HepG2 (cell line): ENCODE measurements at regions not wholly inside any gene's neighbourhood (a gene's known extent, or its start where the extent isn't known, plus 50 kb on each side); places are given as distances from the start of the nearest gene placed in this dataset.
"Not testable (repeated sequence)": the region's sequence is repeated elsewhere in the genome, so short reads cannot be mapped to it uniquely, and the experiment has no call there.

ENCODE experiments used
- ATAC-seq: fragments of 200-7000 bp; cut with Tn5 transposase; 3 replicates; pipeline ENCODE4 v1.9.1; 2020; ENCODE audit warnings: mild to moderate bottlenecking, moderate library complexity
- BruUV-seq: library from RNA; stranded (reverse); fragments of 400-500 nt; replicated peaks from 2 replicates; lab custom pipeline; 2021; lab: Mats Ljungman, UMichigan
- CTCF ChIA-PET: fragments of 300-600 bp; formaldehyde crosslinking; extraction: SDS; loops from one replicate; lab custom pipeline; 2021; ENCODE audit warnings: low total read pairs, inconsistent platforms, low intra/inter-chr PET ratio; lab: Yijun Ruan, JAX
- POLR2A ChIA-PET: fragments of 350-600 bp; sonication (Branson Sonifier 250); formaldehyde crosslinking; loops from one replicate; lab custom pipeline; 2020; ENCODE audit warnings: antibody characterized with exemption, inconsistent platforms; lab: Yijun Ruan, JAX
- DNase-seq: peaks from one replicate; pipeline ENCODE4 v3.0.0-alpha.2; 2015; ENCODE audit warnings: low spot score
- FAIRE-seq: peaks from 3 replicates; lab custom pipeline; 2011; peaks lifted over from hg19 to GRCh38; lab: Jason Lieb, UNC
- H2AFZ ChIP-seq: one replicate; pipeline ENCODE4 v1.6.1; 2011; ENCODE audit warnings: low read length, inconsistent platforms
- H3K27ac ChIP-seq: fragments of 300-600 bp; 3 replicates; pipeline ENCODE4 v1.8.0; 2011; ENCODE audit warnings: mixed run types, mild to moderate bottlenecking, mixed read lengths, low read length, inconsistent platforms; ENCODE audit not compliant: insufficient read depth; ENCODE audit errors: extremely low read length
- H3K27me3 ChIP-seq, 2 experiments: fragments of 200-600 bp in 1 of 2; 2 replicates in 1 of 2; 3 replicates in 1 of 2; pipeline versions ENCODE4 v1.6.0 to v1.8.0; 2011; ENCODE audit warnings: low read length in 2 of 2, mild to moderate bottlenecking in 2 of 2, moderate library complexity in 2 of 2, inconsistent platforms in 1 of 2; ENCODE audit not compliant: insufficient read depth in 2 of 2, control insufficient read depth in 1 of 2
- H3K36me3 ChIP-seq, 2 experiments: fragments of 200-600 bp in 1 of 2; replicated peaks in 1 of 2; 2 replicates in 1 of 2; 3 replicates in 1 of 2; pipeline versions ENCODE4 v1.5.1 to v1.8.0; 2011; ENCODE audit warnings: low read length in 2 of 2, inconsistent platforms in 1 of 2; ENCODE audit not compliant: insufficient read depth in 2 of 2, control insufficient read depth in 1 of 2
- H3K4me1 ChIP-seq: 2 replicates; pipeline ENCODE4 v1.5.1; 2012; ENCODE audit warnings: low read length, inconsistent platforms; ENCODE audit not compliant: insufficient read depth
- H3K4me2 ChIP-seq: 2 replicates; pipeline ENCODE4 v1.6.0; 2011; ENCODE audit warnings: low read depth, low read length, inconsistent platforms
- H3K4me3 ChIP-seq, 3 experiments: fragments of 200-600 bp in 1 of 3; sonication (generic), shearing (Covaris generic) in 1 of 3; replicated peaks in 1 of 3; 2 replicates each; pipeline ENCODE4 v1.5.1; 2011 to 2016; ENCODE audit warnings: low read length in 3 of 3, inconsistent platforms in 2 of 3, low read depth in 2 of 3, mild to moderate bottlenecking in 2 of 3, control low read depth in 1 of 3, mixed read lengths in 1 of 3; ENCODE audit not compliant: insufficient read depth in 1 of 3
- H3K79me2 ChIP-seq: one replicate; pipeline ENCODE4 v1.6.1; 2011; ENCODE audit warnings: low read length, inconsistent platforms; ENCODE audit not compliant: insufficient read depth
- H3K9ac ChIP-seq: 2 replicates; pipeline ENCODE4 v1.6.0; 2011; ENCODE audit warnings: mild to moderate bottlenecking, low read depth, low read length, inconsistent platforms; ENCODE audit not compliant: insufficient read depth
- H3K9me3 ChIP-seq: 2 replicates; pipeline ENCODE4 v1.5.1; 2012; ENCODE audit warnings: mild to moderate bottlenecking, low read length
- H4K20me1 ChIP-seq: 2 replicates; pipeline ENCODE4 v1.6.0; 2011; ENCODE audit warnings: inconsistent platforms, mild to moderate bottlenecking, low read length, moderate library complexity; ENCODE audit not compliant: insufficient read depth
- WGBS: methylation state at CpG from one replicate; pipeline ENCODE4 v1.1.6; 2017; ENCODE audit warnings: low lambda C conversion rate; 5-methylcytosine and 5-hydroxymethylcytosine counted together
- in situ Hi-C: cut with HindIII; loops from 2 replicates; pipeline ENCODE4 v1.10.0; 2017; ENCODE audit warnings: low pct_unique_long_range_greater_than_20kb; ENCODE audit not compliant: extremely low pct_ligation_motif_present
- intact Hi-C: fragments of 100-400 bp; cut with micrococcal nuclease; formaldehyde crosslinking; loops from one replicate; pipeline ENCODE4 v1.10.0; 2022; ENCODE audit not compliant: unreplicated experiment

GRCh38 chr12:131206630-131207299 is 253.1 kb downstream of the ADGRD1 start:
- H4K20me1 ChIP-seq, H3K4me1 ChIP-seq, H3K9ac ChIP-seq, in situ Hi-C loops, intact Hi-C loops, FAIRE-seq, H3K36me3 ChIP-seq, H3K27ac ChIP-seq, DNase-seq, H3K9me3 ChIP-seq, H3K79me2 ChIP-seq, H3K4me2 ChIP-seq, H2AFZ ChIP-seq, H3K4me3 ChIP-seq, POLR2A ChIA-PET, BruUV-seq, CTCF ChIA-PET, ATAC-seq: not testable (repeated sequence)
- H3K27me3 ChIP-seq, result peaks cover 6 to 55% of the 10 kb centered on the region in 2 experiments; a peak in 3 of 5 replicates
- 0% methylated on average over 5 of the region's 19 CpGs for WGBS

- H3K36me3 ChIP-seq, H3K4me2 ChIP-seq, POLR2A ChIA-PET, CTCF ChIA-PET, H3K4me3 ChIP-seq, H3K9me3 ChIP-seq, H3K4me1 ChIP-seq, ATAC-seq, H4K20me1 ChIP-seq, intact Hi-C loops, in situ Hi-C loops, H3K27ac ChIP-seq, BruUV-seq, H3K79me2 ChIP-seq, DNase-seq, FAIRE-seq, H3K9ac ChIP-seq, H2AFZ ChIP-seq: not testable (repeated sequence)
- no CpG with 5 or more reads among the region's 12 CpGs for WGBS
- peaks cover 6 to 56% of the 10 kb centered on the region in 2 experiments; a peak in 3 of 5 replicates for H3K27me3 ChIP-seq
Observed at GRCh38 chr12:131207300-131207660, 253.6 kb downstream of the ADGRD1 start.

- H3K4me1 ChIP-seq, BruUV-seq, in situ Hi-C loops, FAIRE-seq, H3K79me2 ChIP-seq, DNase-seq, H3K36me3 ChIP-seq, CTCF ChIA-PET, ATAC-seq, H3K9ac ChIP-seq, POLR2A ChIA-PET, H3K9me3 ChIP-seq, H4K20me1 ChIP-seq, H2AFZ ChIP-seq, H3K27ac ChIP-seq, intact Hi-C loops, H3K4me3 ChIP-seq, H3K4me2 ChIP-seq: not testable (repeated sequence)
- WGBS, result 0% methylated on average over 1 of the region's 21 CpGs
- H3K27me3 ChIP-seq, result peaks cover 6 to 57% of the 10 kb centered on the region in 2 experiments; a peak in 3 of 5 replicates
Observed at GRCh38 chr12:131207841-131208240, 254.1 kb downstream of the ADGRD1 start.
